Liver (tissue), 8 donors: ENCODE measurements at regions not wholly inside any gene's neighbourhood (a gene's known extent, or its start where the extent isn't known, plus 50 kb on each side); places are given as distances from the start of the nearest gene placed in this dataset.

Source experiments
- DNase-seq: peaks from one replicate; pipeline ENCODE4 v3.0.0-alpha.2; 2017; ENCODE audit warnings: low spot score
- H3K27ac ChIP-seq, 2 donors: one replicate each; pipeline ENCODE4 v1.7.0; 2013; ENCODE audit warnings: inconsistent platforms in 2 of 2, low read length in 2 of 2, control low read depth in 1 of 2, low read depth in 1 of 2, mild to moderate bottlenecking in 1 of 2
- H3K27me3 ChIP-seq, 4 donors: one replicate each; pipeline versions ENCODE4 v1.6.1 to v1.7.0; 2013; ENCODE audit warnings: low read length in 3 of 4, inconsistent platforms in 1 of 4, mild to moderate bottlenecking in 1 of 4, moderate library complexity in 1 of 4; ENCODE audit not compliant: control insufficient read depth in 4 of 4, insufficient read depth in 4 of 4
- H3K36me3 ChIP-seq, 4 donors: one replicate each; pipeline versions ENCODE4 v1.6.1 to v1.7.0; 2013; ENCODE audit warnings: low read length in 3 of 4, mild to moderate bottlenecking in 3 of 4, low read depth in 1 of 4, moderate library complexity in 1 of 4; ENCODE audit not compliant: control insufficient read depth in 4 of 4, insufficient read depth in 3 of 4
- H3K4me1 ChIP-seq, 4 donors: one replicate each; pipeline versions ENCODE4 v1.6.1 to v1.7.0; 2013; ENCODE audit warnings: low read length in 3 of 4, mild to moderate bottlenecking in 3 of 4, moderate library complexity in 1 of 4; ENCODE audit not compliant: control insufficient read depth in 4 of 4, insufficient read depth in 4 of 4
- H3K4me3 ChIP-seq, 3 donors: one replicate each; pipeline versions ENCODE4 v1.6.1 to v1.7.0; 2013; ENCODE audit warnings: low read length in 3 of 3, control low read depth in 1 of 3, low read depth in 1 of 3, mild to moderate bottlenecking in 1 of 3
- H3K9ac ChIP-seq, 2 donors: one replicate each; pipeline ENCODE4 v1.7.0; 2013; ENCODE audit warnings: low read length in 2 of 2, mild to moderate bottlenecking in 2 of 2, moderate library complexity in 2 of 2, control low read depth in 1 of 2, low read depth in 1 of 2
- H3K9me3 ChIP-seq, 4 donors: one replicate each; pipeline versions ENCODE4 v1.6.1 to v1.7.0; 2013; ENCODE audit warnings: low read length in 3 of 4; ENCODE audit not compliant: control insufficient read depth in 4 of 4
- ATF3 ChIP-seq: IDR thresholded peaks from 2 replicates; pipeline ENCODE4 v1.6.1; 2016; ENCODE audit warnings: antibody characterized with exemption
- CTCF ChIP-seq: fragments of 150-350 bp; IDR thresholded peaks from 2 replicates; pipeline ENCODE4 v1.5.1; 2017; ENCODE audit warnings: improper control_type of control experiment, low read depth, low read length; ENCODE audit not compliant: missing input control
- EGR1 ChIP-seq, 2 donors: IDR thresholded peaks; 2 replicates each; pipeline ENCODE4 v1.6.1; 2016 to 2018; ENCODE audit warnings: antibody characterized with exemption in 2 of 2, low read depth in 2 of 2
- FOXA1 ChIP-seq: IDR thresholded peaks from 2 replicates; pipeline ENCODE4 v1.6.1; 2016; ENCODE audit warnings: antibody characterized with exemption
- FOXA2 ChIP-seq: IDR thresholded peaks from 2 replicates; pipeline ENCODE4 v1.6.1; 2016; ENCODE audit warnings: antibody characterized with exemption
- GABPA ChIP-seq, 2 donors: IDR thresholded peaks in 1 of 2; conservative IDR thresholded peaks in 1 of 2; 2 replicates each; pipeline ENCODE4 v1.6.1; 2016; ENCODE audit warnings: antibody characterized with exemption in 2 of 2, mild to moderate bottlenecking in 1 of 2, moderate library complexity in 1 of 2
- JUND ChIP-seq, 2 donors: IDR thresholded peaks; 2 replicates each; pipeline ENCODE4 v1.6.1; 2016; ENCODE audit warnings: antibody characterized with exemption in 2 of 2
- MAX ChIP-seq: IDR thresholded peaks from 2 replicates; pipeline ENCODE4 v1.6.1; 2016; ENCODE audit warnings: antibody characterized with exemption
- NR2F2 ChIP-seq: IDR thresholded peaks from 2 replicates; pipeline ENCODE4 v1.6.1; 2016; ENCODE audit warnings: antibody characterized with exemption
- RAD21 ChIP-seq, 2 donors: IDR thresholded peaks; 2 replicates each; pipeline ENCODE4 v1.6.1; 2016; ENCODE audit warnings: antibody characterized with exemption in 2 of 2, mild to moderate bottlenecking in 2 of 2
- REST ChIP-seq: IDR thresholded peaks from 2 replicates; pipeline ENCODE4 v1.6.1; 2016; ENCODE audit warnings: antibody characterized with exemption, mild to moderate bottlenecking
- RXRA ChIP-seq, 2 donors: IDR thresholded peaks; 2 replicates each; pipeline ENCODE4 v1.6.1; 2017 to 2018; ENCODE audit warnings: antibody characterized with exemption in 2 of 2, mild to moderate bottlenecking in 1 of 2
- SP1 ChIP-seq: IDR thresholded peaks from 2 replicates; pipeline ENCODE4 v1.6.1; 2018; ENCODE audit warnings: antibody characterized with exemption, mild to moderate bottlenecking
- TAF1 ChIP-seq: conservative IDR thresholded peaks from 2 replicates; pipeline ENCODE4 v1.6.1; 2016; ENCODE audit warnings: antibody characterized with exemption, mild to moderate bottlenecking
- YY1 ChIP-seq: IDR thresholded peaks from 2 replicates; pipeline ENCODE4 v1.6.1; 2016; ENCODE audit warnings: antibody characterized with exemption, mild to moderate bottlenecking
- WGBS: extraction: QIAGEN DNeasy Blood & Tissue Kit; methylation state at CpG from one replicate; pipeline ENCODE4 v1.1.7; 2013; 5-methylcytosine and 5-hydroxymethylcytosine counted together
- donor health status: healthy.
- donor health status: healthy.
- donor health status: healthy.
- donor health status: healthy.
- donor health status: healthy.

- Histone ChIP-seq H3K9ac (no peak overlapping the region), H3K36me3 (no peaks in the 10 kb centered on the region), H3K9me3 (no peaks in the 10 kb centered on the region), H3K27me3 (peaks cover 0 to 2% (median 0%) of the 10 kb centered on the region in 4 donors), H3K4me1 (no peaks in the 10 kb centered on the region), H3K4me3 (no peak overlapping the region), H3K27ac (no peak overlapping the region)
- WGBS = 86% methylated on average over 3 of the region's 3 CpGs
- no peak for DNase-seq
- no peak for TF ChIP-seq SP1
- TF ChIP-seq RXRA (IDR thresholded peaks at IDR 0.05) = no peak
- no peak for TF ChIP-seq JUND (IDR thresholded peaks at IDR 0.05)
- TF ChIP-seq NR2F2 = no peak
- TF ChIP-seq RAD21 (IDR thresholded peaks at IDR 0.05) = no peak
Measured at GRCh38 chr13:72657379-72657778, 70.0 kb downstream of the MZT1 start.

- H3K27me3 ChIP-seq = peaks cover 0 to 3% (median 0%) of the 10 kb centered on the region in 4 donors
- H3K36me3 ChIP-seq = no peaks in the 10 kb centered on the region
- H3K9ac ChIP-seq = no peak overlapping the region
- no peak overlapping the region for H3K4me3 ChIP-seq
- H3K27ac ChIP-seq = no peak overlapping the region
- WGBS = 74% methylated on average over 2 of the region's 2 CpGs
- DNase-seq = no peak
- TF ChIP-seq YY1 = no peak
- TF ChIP-seq CTCF = no peak
- no peak for TF ChIP-seq ATF3
- TF ChIP-seq MAX = no peak
- TF ChIP-seq REST = no peak
- TF ChIP-seq FOXA2 = no peak
- no peak for TF ChIP-seq EGR1 (IDR thresholded peaks at IDR 0.05; ENCODE audit: low read depth in 2 of 2)
- TF ChIP-seq RXRA (IDR thresholded peaks at IDR 0.05) = no peak
- no peak for TF ChIP-seq SP1
- TF ChIP-seq FOXA1 = no peak
- TF ChIP-seq RAD21 (IDR thresholded peaks at IDR 0.05) = no peak
- no peak for TF ChIP-seq TAF1
- TF ChIP-seq JUND (IDR thresholded peaks at IDR 0.05) = no peak
- no peaks in the 10 kb centered on the region for H3K4me1 ChIP-seq
- H3K9me3 ChIP-seq = no peaks in the 10 kb centered on the region
Measured at GRCh38 chr13:72656357-72656756, 71.1 kb downstream of the MZT1 start.

GRCh38 chr13:72653506-72653905 is 73.9 kb downstream of the MZT1 start:
- H3K27me3 ChIP-seq = peaks cover 0 to 14% (median 1%) of the 10 kb centered on the region in 4 donors
- WGBS = 97% methylated on average over 2 of the region's 2 CpGs
- H3K4me3 ChIP-seq = no peak overlapping the region
- DNase-seq = no peak
- no peaks in the 10 kb centered on the region for H3K4me1 ChIP-seq
- H3K36me3 ChIP-seq = no peaks in the 10 kb centered on the region
- H3K9me3 ChIP-seq = no peaks in the 10 kb centered on the region
- H3K27ac ChIP-seq = no peak overlapping the region
- H3K9ac ChIP-seq = no peak overlapping the region
- TF ChIP-seq RXRA (IDR thresholded peaks at IDR 0.05) (no peak), JUND (IDR thresholded peaks at IDR 0.05) (no peak), REST (no peak), NR2F2 (no peak), GABPA (IDR thresholded peaks at IDR 0.05 in 1 of 2, conservative IDR thresholded peaks at IDR 0.05 in 1 of 2) (no peak), TAF1 (no peak), CTCF (no peak), SP1 (no peak), EGR1 (IDR thresholded peaks at IDR 0.05; ENCODE audit: low read depth in 2 of 2) (no peak), ATF3 (no peak)
